ENCODE measurements at regions not wholly inside any gene's neighbourhood (a gene's known extent, or its start where the extent isn't known, plus 50 kb on each side); places are given as distances from the start of the nearest gene placed in this dataset. TPM values are rescaled to one million over a fixed set of nuclear protein-coding genes. Genes with fewer than 3 reads are reported as not detected.

- TF ChIP-seq CTCF (conservative IDR thresholded peaks at IDR 0.05; ENCODE audit: low read length) (no peak), EZH2phosphoT487 (IDR thresholded peaks at IDR 0.05; ENCODE audit: borderline replicate concordance, low read depth, low read length) (no peak)
- POLR2A ChIA-PET, result no interaction called here
- CTCF ChIA-PET (ENCODE audit: unreplicated experiment), result no interaction called here
These were observed 58.7 kb upstream of the PHACTR1 start for GRCh38 chr6:12657884-12658283.

GRCh38 chr6:12661432-12662089 lies 55.0 kb upstream of the PHACTR1 start:
- Histone ChIP-seq H4K20me1 (ENCODE audit: insufficient read depth, low read length) (no peaks in the 10 kb centered on the region), H2AFZ (ENCODE audit: low read length) (no peak overlapping the region), H3K9me3 (ENCODE audit: low read length) (no peaks in the 10 kb centered on the region), H3K36me3 (ENCODE audit: insufficient read depth, low read length) (no peaks in the 10 kb centered on the region), H3K4me2 (ENCODE audit: low read length) (no peak overlapping the region), H3K27ac (ENCODE audit: low read depth, low read length, poor library complexity, severe bottlenecking) (no peak overlapping the region), H3K9me2 (ENCODE audit: insufficient read depth, low read length) (no peaks in the 10 kb centered on the region), H3K79me2 (ENCODE audit: insufficient read depth, low read depth, low read length) (no peaks in the 10 kb centered on the region), H3K4me3 (ENCODE audit: low read depth, low read length, poor library complexity, severe bottlenecking) (no peak overlapping the region), H3K4me1 (ENCODE audit: insufficient read depth, low read length, poor library complexity, severe bottlenecking) (no peaks in the 10 kb centered on the region)
- no peak for DNase-seq (ENCODE audit: low spot score)
- POLR2A ChIA-PET, result interaction anchor here (0.7 kb wide), 1 partner anchor 14 kb away, joined by 3 read pairs; no protein-coding TSS in a partner anchor
- CTCF ChIA-PET (ENCODE audit: unreplicated experiment), result no interaction called here
- BruUV-seq (replicated peaks), result no TSS peak
- no peak for TF ChIP-seq CTCF (conservative IDR thresholded peaks at IDR 0.05; ENCODE audit: low read length)
- no peak for TF ChIP-seq EZH2phosphoT487 (IDR thresholded peaks at IDR 0.05; ENCODE audit: borderline replicate concordance, low read depth, low read length)
- intact Hi-C loops (cut with micrococcal nuclease; ENCODE audit: unreplicated experiment), result no loop called here

More at GRCh38 chr6:12657884-12658283, 58.7 kb upstream of the PHACTR1 start:
- Histone ChIP-seq H3K4me1 (ENCODE audit: insufficient read depth, low read length, poor library complexity, severe bottlenecking) (no peaks in the 10 kb centered on the region), H3K4me2 (ENCODE audit: low read length) (no peak overlapping the region), H3K4me3 (ENCODE audit: low read depth, low read length, poor library complexity, severe bottlenecking) (no peak overlapping the region), H3K9me2 (ENCODE audit: insufficient read depth, low read length) (no peaks in the 10 kb centered on the region), H3K36me3 (ENCODE audit: insufficient read depth, low read length) (no peaks in the 10 kb centered on the region), H3K79me2 (ENCODE audit: insufficient read depth, low read depth, low read length) (no peaks in the 10 kb centered on the region), H3K9me3 (ENCODE audit: low read length) (no peaks in the 10 kb centered on the region), H3K27ac (ENCODE audit: low read depth, low read length, poor library complexity, severe bottlenecking) (no peak overlapping the region), H2AFZ (ENCODE audit: low read length) (no peak overlapping the region), H4K20me1 (ENCODE audit: insufficient read depth, low read length) (no peaks in the 10 kb centered on the region)
- DNase-seq (ENCODE audit: low spot score), result no peak
- intact Hi-C loops (cut with micrococcal nuclease; ENCODE audit: unreplicated experiment), result no loop called here
- no TSS peak for BruUV-seq (replicated peaks)

Small RNAs in the stretch of these regions (small RNA-seq; reads per million reads assigned to genes)
- gene RN7SKP293, result not detected

All from OCI-LY7 (cell line).